Omental fat pad (tissue), 3 donors: ENCODE measurements at regions not wholly inside any gene's neighbourhood (a gene's known extent, or its start where the extent isn't known, plus 50 kb on each side); places are given as distances from the start of the nearest gene placed in this dataset.

Experiments used
- ATAC-seq: fragments of 150-250 bp; one replicate; pipeline ENCODE4 v1.9.1; 2016; ENCODE audit warnings: mild to moderate bottlenecking, moderate library complexity; ENCODE audit not compliant: low FRiP score
- DNase-seq: peaks from one replicate; pipeline ENCODE4 v3.0.0-alpha.2; 2019; ENCODE audit warnings: low spot score
- CTCF ChIP-seq, 3 donors: fragments of 450-650 bp; IDR thresholded peaks; one replicate each; pipeline ENCODE4 v1.5.1; 2016 to 2017; ENCODE audit warnings: antibody characterized with exemption in 3 of 3, mild to moderate bottlenecking in 3 of 3, moderate library complexity in 2 of 3

GRCh38 chr3:94564247-94564646, 501.4 kb downstream of the NSUN3 start:
- DNase-seq, result no peak
- no peak for ATAC-seq
- no peak for TF ChIP-seq CTCF (IDR thresholded peaks at IDR 0.05)

GRCh38 chr3:94568041-94568440, 505.2 kb downstream of the NSUN3 start:
- no peak for DNase-seq

GRCh38 chr3:94573337-94573736, 510.5 kb downstream of the NSUN3 start:
- no peak for DNase-seq
- no peak for ATAC-seq
- TF ChIP-seq CTCF (IDR thresholded peaks at IDR 0.05), result no peak

More at GRCh38 chr3:94568041-94568440, 505.2 kb downstream of the NSUN3 start:
- ATAC-seq, result no peak
- no peak for TF ChIP-seq CTCF (IDR thresholded peaks at IDR 0.05)

- no peak for ATAC-seq
- DNase-seq, result no peak
- TF ChIP-seq CTCF (IDR thresholded peaks at IDR 0.05), result no peak
These were observed 524.4 kb downstream of the NSUN3 start for GRCh38 chr3:94587291-94587690.

GRCh38 chr3:94593526-94594150, 530.8 kb downstream of the NSUN3 start:
- no peak for TF ChIP-seq CTCF (IDR thresholded peaks at IDR 0.05)
- DNase-seq (no peak), ATAC-seq (no peak)

- ATAC-seq (no peak), DNase-seq (no peak)
- no peak for TF ChIP-seq CTCF (IDR thresholded peaks at IDR 0.05)
These were observed 533.3 kb downstream of the NSUN3 start for GRCh38 chr3:94596141-94596540.

GRCh38 chr3:94596887-94597566, 534.2 kb downstream of the NSUN3 start:
- ATAC-seq (no peak), DNase-seq (no peak)
- no peak for TF ChIP-seq CTCF (IDR thresholded peaks at IDR 0.05)
